HG03460 (cell line): ENCODE measurements at regions not wholly inside any gene's neighbourhood (a gene's known extent, or its start where the extent isn't known, plus 50 kb on each side); places are given as distances from the start of the nearest gene placed in this dataset.
"Not testable (repeated sequence)": the region's sequence is repeated elsewhere in the genome, so short reads cannot be mapped to it uniquely, and the experiment has no call there.

Experiments
- ATAC-seq: cut with Tn5 transposase; IDR thresholded peaks from one replicate; pipeline ENCODE4 v1.9.1; 2021; ENCODE audit not compliant: unreplicated experiment

DNA sequence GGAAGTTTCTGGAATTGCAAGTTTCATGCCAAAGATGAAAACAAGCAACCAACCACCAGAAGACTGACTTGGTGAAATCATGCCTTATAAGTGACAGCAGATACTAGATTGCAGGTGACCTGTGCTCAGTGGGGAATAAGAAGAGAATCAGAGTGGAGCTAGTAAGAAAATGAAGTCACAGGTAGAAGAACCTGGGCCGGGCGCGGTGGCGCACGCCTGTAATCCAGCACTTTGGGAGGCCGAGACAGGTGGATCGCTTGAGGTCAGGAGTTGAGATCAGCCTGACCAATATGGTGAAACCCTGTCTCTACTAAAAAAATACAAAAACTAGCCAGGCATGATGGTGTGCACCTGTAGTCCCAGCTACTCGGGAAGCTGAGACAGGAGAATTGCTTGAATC is 251.7 kb upstream of the PODXL start:
- not testable (repeated sequence) for ATAC-seq

DNA sequence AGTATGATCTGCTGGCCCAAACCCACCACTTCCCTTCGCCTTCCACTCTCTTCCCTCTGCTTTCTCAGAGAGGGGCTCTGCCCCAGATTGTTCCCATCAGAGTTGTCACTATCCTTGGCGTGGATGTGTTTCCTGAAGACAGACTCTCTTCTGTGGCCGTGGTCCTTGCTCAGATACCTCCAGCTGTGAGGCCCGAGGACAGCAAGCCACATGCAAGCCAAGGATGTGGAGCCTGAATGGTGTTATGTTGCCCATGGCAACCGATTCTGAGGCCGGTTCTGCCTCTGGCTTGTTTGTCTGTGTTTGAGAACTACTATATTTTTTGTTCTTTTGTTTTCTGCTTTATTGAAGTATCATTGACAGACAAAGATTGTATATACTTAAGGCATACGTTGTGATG is 247.4 kb upstream of the PODXL start:
- no peak for ATAC-seq

DNA sequence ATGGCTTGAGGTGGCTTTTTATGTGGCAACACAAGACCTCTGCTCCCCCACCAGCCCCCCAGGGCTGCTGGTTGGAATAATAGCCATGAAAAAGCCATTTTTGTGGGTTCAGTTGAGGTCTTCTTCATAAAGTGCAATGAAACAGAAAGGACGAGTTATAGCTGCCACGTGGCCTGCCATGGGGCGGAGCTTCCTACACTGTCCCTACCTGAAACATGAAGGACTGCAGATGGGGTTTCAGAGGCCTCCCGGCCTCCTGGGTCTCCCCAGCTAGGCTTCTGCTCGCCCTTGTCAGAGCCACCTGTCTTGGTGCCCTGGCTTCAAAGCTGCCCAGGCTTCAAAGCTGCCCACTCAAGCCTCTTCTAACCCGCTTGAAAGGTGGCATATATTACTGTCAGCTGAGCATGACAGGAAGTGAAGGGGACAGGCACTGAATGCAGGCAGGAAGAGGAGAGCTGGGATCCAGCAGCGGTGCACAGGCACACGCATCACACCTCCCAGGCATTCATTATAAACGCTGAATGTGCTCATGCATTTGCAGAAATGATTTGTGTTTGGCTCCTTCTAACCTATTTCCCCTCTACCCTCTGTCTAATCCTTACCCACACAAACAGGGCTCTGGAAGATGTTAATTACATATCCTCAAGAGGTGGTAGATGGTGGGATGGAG is 245.9 kb upstream of the PODXL start:
- no peak for ATAC-seq

DNA sequence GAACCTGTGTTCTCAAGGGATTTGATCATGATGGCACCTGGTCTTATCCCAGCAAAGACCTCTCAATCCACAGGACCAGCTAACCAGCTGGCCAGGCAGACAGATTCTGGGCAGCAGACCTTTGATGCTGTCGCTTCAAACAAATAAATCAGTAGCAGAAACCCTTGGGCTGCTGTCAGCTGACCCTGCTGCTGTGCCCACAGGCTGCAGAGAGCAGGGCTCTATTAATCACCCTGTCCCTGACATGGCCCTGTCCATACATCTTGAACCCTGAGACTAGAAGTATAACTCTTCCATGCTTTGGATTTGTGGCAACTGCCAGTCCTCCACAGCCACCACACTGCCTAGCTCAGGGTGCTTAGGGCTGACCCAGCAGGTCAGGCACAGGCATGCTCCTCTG is 244.1 kb upstream of the PODXL start:
- ATAC-seq, result no peak

DNA sequence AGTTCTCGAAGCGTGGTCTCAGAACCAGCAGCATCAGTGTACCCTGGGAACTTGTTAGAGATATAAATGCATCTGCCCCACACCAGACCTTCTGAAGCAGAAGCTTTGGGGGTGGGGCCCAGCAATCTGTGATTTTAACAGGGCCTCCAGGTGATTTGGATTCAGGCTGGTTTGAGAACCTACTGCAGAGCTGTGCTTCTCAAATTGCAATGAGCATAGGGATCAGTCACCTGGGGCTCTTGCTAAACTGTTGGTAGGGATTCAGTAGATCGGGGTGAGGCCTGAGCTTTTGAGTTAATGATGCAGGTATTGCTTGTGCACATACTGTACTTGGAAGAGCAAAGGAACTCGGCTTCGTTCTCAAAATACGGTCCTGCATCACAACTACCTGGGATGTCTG is 243.6 kb upstream of the PODXL start:
- no peak for ATAC-seq

DNA sequence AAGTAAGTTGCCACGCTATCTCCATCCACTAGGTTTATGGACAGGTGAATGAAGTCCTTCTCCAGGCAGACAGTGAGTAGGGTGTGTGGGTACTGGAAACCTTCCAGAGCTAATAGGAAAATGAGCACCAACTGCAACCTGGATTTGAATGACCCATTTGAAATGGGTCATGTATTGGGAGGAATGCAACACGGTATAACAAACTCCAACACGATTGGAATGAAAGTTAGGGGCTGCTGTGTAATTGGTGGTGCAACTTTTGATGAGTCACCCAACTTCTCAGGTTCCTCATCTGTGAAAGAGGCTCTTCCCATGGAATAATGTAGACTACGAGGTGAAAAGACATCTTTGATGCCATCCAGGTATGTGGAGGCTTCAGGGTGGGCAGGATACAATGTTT is 241.4 kb upstream of the PODXL start:
- ATAC-seq, result no peak

DNA sequence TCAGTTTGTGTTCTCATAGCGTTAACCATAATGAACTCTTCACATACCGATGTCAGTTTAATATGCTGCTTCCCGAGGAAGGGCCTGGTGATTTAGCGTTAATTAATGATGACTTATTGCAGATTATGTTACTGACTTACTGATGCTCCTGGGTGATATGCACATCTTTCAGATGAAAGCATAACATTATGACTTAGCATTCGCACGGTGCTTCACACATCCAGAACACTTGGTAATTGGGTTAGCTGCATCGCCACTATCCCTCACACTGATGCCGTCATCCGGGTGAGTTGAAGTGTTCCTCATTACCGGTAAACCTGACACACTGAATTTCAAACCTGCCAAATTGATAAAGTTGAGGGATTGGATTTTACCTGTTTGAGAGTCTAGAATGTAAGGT is 239.0 kb upstream of the PODXL start:
- no peak for ATAC-seq

DNA sequence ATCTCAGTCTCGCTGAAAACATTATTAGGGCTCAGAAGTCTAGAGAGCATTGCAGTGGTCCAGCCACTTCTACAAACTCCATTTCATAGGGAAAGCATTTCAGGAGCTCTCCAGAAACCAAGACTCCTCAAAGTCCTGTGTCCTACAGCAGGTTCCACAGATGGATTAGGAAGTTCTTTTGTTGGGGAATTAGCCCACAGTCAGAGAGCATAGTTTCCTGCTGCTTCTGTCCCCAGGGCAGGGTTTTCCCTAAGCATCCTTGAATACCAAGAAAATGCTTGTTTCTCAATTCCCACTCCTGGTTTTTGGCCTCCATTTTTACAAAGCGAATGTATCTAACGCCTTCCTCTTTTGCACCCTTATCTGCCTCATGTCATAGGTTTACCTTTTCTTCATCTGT is 235.9 kb upstream of the PODXL start:
- no peak for ATAC-seq

DNA sequence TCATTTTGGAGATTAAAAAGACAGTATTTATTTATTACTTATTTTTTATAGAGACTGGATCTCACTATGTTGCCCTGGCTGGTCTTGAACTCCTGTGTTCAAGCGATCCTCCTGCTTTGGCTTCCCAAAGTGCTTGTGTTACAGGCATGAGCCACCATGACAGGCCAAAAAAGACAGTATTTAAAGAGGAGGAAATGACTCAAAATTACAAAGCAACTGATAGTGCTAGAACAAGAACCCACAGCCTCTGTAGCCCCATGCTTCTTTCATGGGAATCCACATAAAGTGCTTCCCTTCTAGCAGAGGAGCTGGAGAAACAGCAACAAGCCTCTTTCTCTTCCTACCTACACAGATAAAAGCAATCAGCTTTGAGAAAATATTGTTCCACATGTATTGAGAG is 230.7 kb upstream of the PODXL start:
- ATAC-seq, result no peak

DNA sequence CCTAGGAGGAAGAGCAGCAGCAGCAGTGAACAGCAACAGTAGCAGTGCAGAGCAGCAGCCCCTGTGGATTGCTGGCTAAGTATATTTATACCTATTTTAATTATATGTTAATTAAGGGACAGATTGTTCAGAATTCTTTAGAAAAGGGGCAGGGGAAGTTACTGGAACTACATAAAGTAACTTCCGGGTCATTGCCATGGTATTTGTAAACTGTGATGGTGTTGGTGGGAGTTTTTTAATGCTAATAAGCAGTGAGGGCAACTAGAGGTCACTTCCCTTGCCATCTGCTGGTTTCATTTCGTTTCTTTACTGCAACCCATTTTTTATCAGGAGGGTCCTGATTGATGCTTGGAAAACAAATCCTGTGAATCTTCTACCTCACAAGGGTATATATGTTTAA is 229.8 kb upstream of the PODXL start:
- no peak for ATAC-seq

DNA sequence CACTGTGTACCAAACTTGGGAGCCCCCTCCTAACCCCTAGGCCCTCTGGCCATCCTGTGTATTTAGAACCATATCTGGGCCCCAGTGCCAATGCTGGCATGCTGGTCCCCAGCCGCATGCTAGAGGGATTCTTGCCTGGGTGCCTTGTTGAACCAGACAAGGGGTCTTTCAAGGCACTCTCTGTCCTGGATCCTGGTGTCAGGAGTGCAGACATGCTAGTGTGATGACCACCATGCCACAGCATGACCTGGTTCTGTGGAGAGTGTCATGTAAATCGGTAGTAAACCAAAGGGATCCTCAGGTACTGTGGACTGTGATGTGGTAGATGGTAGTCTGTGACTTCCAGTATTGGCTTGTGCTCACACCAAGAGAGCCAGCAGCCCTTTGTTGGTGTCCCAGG is 222.2 kb upstream of the PODXL start:
- no peak for ATAC-seq

DNA sequence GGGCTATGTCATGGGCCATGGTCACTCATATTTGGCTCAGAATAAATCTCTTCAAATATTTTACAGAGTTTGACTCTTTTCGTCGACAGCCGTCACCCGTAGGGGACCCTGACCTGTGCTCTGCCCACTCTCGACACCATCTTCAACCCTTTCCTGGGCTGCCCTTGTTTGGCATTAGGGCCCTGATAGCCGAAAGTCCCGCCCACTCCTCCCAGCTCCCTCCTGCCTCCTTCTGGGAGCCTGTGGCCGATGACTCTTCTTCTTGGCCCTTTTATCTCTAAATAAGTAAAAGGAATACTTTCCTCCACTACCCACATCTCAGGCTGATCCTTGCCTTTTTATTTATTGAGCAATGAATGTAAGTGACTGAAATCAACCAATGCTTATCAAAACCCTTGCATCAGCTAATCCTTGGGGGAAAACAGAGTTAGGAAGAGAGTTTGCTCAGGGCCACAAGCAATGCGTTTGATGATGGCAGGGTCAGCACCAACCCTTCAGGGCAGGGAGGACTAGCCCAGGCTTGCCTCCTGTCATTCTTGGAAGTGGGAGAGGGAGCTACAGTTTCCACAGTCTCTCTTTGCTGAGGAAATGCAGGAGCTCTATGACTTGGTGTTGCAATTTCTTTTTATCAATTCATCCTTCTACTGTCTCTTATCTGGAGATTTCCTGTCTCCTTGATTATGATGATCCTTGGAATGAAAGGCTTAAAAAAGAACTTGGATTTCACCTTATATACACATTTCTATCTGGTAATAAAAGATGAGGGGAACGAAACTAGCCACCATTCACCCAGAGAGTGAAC is 218.2 kb upstream of the PODXL start:
- ATAC-seq, result no peak

DNA sequence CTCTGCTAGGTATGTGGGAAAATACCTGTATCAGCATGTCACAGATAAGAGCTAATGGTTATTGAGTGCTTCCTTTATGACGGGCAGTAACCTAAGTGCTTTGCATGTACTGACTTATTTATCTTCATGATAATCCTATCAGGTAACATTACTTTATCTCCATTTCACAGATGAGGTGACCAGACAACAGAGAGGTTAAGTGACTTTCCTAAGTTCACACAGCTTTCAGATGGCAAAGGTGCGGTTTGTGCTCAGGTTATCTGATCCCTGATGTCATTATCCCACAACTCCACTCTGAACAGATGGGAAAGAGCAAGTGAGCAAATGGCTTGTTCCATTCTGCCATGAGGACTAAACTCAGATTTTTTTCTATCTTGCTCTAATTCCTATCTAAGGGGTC is 217.0 kb upstream of the PODXL start:
- no peak for ATAC-seq

DNA sequence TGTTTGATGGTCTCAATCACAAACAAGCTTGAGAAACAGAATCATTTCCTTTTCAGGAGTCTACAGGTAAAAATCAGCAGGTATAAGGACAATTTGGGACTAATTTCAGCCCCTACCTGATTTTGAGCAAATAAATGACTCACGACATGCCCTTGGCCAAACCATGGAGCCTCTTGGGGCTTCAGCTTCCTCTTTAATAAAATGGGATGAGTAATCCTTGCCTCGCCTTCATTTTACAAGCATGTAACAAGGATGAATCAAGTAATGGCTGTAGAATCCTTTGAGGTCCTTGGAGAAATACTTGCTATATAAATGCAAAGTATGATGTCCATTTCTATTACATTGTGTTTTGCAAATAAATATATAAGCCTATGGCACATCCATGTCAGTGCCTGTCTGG is 212.8 kb upstream of the PODXL start:
- no peak for ATAC-seq

DNA sequence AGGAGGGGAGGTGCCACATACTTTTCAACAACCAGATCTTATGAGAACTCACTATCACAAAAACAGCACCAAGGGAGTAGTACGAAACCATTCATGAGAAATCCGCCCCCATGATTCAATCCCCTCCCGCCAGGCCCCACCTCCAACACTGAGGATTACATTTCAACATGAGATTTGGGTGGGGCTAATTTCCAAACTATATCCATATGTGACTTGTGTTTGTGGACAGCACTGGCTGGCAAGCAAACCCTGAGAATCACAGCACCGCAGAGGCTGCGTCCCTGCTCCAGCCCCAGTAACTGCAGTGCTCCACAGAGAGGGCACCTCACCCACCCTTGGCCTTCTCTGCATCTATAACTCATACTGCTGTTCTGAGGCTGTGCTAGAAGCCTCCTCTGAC is 211.2 kb upstream of the PODXL start:
- no peak for ATAC-seq

DNA sequence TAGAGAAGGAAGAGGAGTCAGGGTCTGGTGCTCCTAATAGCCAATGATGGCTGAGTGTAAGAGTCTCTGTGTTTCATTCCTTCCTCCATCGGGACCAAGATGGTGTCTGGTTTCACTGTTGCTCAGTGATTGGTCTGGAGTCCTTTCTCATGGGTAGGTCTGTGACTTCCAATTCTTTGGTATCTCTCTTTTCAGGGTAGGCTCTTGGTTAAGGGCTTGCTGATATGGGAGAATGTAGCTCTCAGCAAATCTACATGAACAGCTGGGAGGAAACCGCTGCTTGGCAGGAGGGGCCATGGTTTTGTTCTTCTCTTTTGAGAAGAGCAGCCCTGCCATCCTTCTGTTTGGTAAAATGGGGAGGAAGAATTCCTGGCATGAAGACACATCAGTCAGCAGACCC is 209.1 kb upstream of the PODXL start:
- ATAC-seq, result no peak

DNA sequence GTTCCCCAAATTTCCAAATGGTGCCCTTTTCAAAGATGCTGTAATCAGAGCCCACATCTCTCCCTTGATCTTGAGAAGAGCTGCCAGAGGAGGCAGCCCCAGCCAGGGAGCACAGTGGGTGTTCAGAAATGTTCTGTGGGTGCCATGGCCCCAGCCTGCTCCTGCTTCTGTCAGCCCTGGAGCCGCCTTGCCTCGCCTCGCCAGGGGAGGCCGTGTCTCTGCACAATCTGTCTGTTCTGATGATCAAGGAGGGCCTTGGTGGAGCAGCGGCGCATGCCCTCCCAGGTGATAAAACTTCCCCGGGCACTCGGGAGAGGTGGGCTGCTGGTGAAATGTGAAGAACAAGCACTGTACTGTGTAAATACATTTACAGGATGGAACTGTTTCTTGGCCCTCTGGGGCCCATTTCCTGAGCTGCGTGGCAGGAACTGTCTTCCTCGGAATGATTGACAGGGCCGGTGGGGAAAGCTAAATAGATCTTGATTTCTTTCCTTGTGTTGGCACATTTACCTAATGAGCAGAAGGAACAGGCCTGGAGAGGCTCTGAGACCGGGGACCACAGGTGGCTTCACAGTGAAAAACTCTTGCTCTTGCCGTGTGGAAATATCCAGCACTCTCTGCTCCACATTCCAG is 207.8 kb upstream of the PODXL start:
- no peak for ATAC-seq

DNA sequence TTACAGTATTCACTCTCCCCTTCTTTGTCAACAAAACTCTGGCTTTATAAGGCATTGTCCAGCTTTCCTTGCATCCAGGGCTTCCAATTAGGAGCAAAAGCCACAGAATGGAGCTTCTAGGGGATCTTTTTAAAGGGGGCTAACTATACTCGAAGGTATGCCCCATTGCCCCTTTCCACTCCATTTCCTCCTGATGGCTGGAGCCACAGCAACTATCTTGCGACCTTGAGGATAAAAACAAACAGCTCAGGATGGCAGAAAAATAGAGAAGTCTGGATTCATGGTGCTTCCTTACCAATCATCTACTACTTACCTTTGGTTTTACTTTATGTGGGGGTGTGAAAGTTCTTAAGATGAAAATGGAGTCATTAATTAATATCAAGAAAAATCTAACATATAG is 206.3 kb upstream of the PODXL start:
- ATAC-seq, result no peak

DNA sequence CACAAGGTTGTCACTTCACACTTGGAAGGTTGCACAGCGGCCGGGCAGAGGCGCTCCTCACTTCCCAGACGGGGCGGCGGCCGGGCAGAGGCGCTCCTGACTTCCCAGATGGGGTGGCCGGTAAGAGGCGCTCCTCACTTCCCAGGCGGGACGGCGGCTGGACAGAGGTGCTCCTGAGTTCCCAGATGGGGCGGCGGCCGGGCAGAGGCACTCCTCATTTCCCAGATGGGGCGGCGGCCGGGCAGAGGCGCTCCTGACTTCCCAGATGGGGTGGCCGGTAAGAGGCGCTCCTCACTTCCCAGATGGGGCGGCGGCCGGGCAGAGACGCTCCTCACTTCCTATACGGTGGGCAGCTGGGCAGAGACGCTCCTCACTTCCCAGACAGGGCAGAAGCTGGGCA is 199.4 kb upstream of the PODXL start:
- not testable (repeated sequence) for ATAC-seq

DNA sequence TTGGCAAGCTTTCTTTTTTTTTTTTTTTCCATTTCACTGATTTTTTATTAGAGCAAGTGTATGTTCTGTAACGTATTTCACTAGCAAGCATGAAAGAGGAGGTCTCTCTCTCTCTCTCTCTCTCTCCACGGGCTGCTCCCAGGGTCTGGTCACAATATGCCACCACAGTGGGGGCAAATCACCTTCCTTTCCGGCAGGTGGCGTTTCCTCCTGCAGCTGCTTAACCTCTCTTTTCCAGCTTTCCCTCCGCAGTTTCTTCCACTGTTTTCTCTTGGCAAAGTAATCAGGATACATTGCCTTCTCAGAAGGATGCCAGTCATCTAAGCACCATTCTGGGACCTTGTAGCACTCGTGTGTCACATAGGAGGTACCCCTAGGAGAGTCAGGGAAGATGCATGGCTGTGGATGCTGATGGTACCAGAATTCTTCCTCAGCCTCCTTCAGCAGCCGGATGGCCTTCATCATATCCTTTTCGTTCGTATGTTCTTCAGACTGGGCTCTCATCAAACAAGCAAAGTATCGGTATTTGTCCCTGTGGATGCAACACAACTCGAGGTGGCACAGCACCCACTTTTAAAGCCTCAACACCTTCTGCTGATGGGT is 197.3 kb upstream of the PODXL start:
- no peak for ATAC-seq

DNA sequence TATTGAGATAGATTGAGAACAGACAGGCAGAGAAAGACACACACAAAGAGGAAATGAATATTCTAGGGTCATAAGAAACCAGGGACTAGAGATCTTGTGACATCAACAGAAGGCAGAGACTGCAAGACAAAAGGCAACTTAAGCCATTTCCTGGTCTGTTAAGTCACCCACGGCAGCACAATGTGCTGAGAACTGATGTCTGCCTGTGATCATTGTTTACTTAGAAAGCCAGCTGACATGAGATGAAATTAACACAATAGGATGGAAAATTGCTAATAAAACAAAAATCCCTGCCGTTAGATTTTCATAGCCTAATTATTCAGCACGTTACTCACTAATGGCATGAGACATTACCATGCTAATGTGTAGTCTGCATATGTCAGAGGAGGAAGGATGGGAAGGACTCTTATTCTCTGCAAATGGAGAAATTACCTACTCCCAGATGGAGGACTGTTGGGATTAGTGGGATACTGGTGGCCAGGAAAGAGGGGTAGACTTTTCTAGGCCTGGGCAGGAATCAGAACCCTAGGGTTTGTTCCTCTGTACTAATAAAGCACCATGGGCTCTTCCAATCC is 191.3 kb upstream of the PODXL start:
- no peak for ATAC-seq
